Body of pancreas (tissue), 4 donors: ENCODE measurements at regions not wholly inside any gene's neighbourhood (a gene's known extent, or its start where the extent isn't known, plus 50 kb on each side); places are given as distances from the start of the nearest gene placed in this dataset.
A peak's percentile ranks its signal among the peaks of the same experiment; 100 is the strongest.

Experiments
- ATAC-seq: fragments of 150-250 bp; one replicate; pipeline ENCODE4 v1.9.1; 2016
- DNase-seq, 4 donors: peaks; one replicate each; pipeline ENCODE4 v3.0.0-alpha.2; 2019
- H3K27ac ChIP-seq, 4 donors: fragments of 200-600 bp; sonication (generic); 1 replicate in 3 of 4; 2 replicates in 1 of 4; pipeline versions ENCODE4 v1.5.1 to v1.6.1; 2016 to 2019; ENCODE audit warnings: mild to moderate bottlenecking in 1 of 4, mixed read lengths in 1 of 4, moderate library complexity in 1 of 4
- H3K27me3 ChIP-seq, 2 donors: fragments of 200-600 bp; sonication (generic); one replicate each; pipeline ENCODE4 v1.6.0; 2016; ENCODE audit warnings: mild to moderate bottlenecking in 1 of 2
- H3K36me3 ChIP-seq, 2 donors: fragments of 200-600 bp; sonication (generic); replicated peaks in 1 of 2; 2 replicates each; pipeline ENCODE4 v1.5.1; 2016; ENCODE audit warnings: low read depth in 2 of 2; ENCODE audit not compliant: insufficient read depth in 1 of 2
- H3K4me1 ChIP-seq: fragments of 200-600 bp; sonication (generic); one replicate; pipeline ENCODE4 v1.6.0; 2016
- H3K4me3 ChIP-seq, 2 donors: fragments of 200-600 bp; sonication (generic); 1 replicate in 1 of 2; 2 replicates in 1 of 2; pipeline ENCODE4 v1.5.1; 2016 to 2019
- H3K9me3 ChIP-seq, 3 donors: fragments of 200-600 bp; sonication (generic); 1 replicate in 2 of 3; 2 replicates in 1 of 3; pipeline ENCODE4 v1.5.1; 2016
- POLR2A ChIP-seq, 3 donors: fragments of 450-650 bp; IDR thresholded peaks; one replicate each; pipeline ENCODE4 v1.6.1; 2016; ENCODE audit warnings: antibody characterized with exemption in 3 of 3, mild to moderate bottlenecking in 2 of 3
- WGBS, 2 donors: methylation state at CpG; one replicate each; pipeline ENCODE4 v1.1.5; 2017; 5-methylcytosine and 5-hydroxymethylcytosine counted together
- intact Hi-C: fragments of 100-400 bp; cut with DNase I; formaldehyde crosslinking; loops from one replicate; pipeline ENCODE4 v1.15.1; 2023
- TF ChIP-seq, protein P1 (sequence below), 7 experiments: fragments of 450-650 bp in 4 of 7; fragments of 200-600 bp in 3 of 7; sonication (generic) in 3 of 7; IDR thresholded peaks; one replicate each; pipeline ENCODE4 v1.5.1; 2016 to 2019; ENCODE audit warnings: antibody characterized with exemption in 7 of 7

DNA sequence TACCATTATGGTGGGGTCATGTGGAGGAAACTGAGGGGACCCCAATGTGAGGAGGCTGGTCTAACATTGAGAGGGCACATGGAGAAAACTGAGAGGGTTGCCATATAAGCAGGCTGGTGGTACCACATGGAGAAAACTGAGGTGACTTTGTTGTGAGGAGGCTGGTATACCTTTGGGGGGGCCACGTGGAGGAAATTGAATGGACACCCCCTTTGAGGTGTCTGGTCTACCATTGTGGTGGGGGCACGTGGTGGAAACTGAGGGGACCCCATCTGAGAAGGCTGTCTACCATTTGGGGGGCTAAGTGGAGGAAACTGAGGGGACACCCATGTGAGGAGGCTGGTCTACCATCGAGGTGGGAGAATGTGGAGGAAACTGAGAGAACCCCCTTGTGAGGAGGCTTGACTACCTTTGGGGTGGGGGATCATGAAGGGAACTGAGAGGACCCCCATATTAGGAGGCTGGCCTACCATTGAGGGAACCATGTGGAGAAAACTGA lies 163.8 kb downstream of the FBLN2 start:
- intact Hi-C loops, result no loop called here
- no peaks in the 10 kb centered on the region for H3K9me3 ChIP-seq
- WGBS, 2 donors, result 44 to 46% methylated on average over 3 of the region's 3 CpGs
- no peak overlapping the region for H3K4me3 ChIP-seq
- TF ChIP-seq, protein P1, sequence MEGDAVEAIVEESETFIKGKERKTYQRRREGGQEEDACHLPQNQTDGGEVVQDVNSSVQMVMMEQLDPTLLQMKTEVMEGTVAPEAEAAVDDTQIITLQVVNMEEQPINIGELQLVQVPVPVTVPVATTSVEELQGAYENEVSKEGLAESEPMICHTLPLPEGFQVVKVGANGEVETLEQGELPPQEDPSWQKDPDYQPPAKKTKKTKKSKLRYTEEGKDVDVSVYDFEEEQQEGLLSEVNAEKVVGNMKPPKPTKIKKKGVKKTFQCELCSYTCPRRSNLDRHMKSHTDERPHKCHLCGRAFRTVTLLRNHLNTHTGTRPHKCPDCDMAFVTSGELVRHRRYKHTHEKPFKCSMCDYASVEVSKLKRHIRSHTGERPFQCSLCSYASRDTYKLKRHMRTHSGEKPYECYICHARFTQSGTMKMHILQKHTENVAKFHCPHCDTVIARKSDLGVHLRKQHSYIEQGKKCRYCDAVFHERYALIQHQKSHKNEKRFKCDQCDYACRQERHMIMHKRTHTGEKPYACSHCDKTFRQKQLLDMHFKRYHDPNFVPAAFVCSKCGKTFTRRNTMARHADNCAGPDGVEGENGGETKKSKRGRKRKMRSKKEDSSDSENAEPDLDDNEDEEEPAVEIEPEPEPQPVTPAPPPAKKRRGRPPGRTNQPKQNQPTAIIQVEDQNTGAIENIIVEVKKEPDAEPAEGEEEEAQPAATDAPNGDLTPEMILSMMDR (IDR thresholded peaks at IDR 0.05), result no peak
- no peak for TF ChIP-seq POLR2A (IDR thresholded peaks at IDR 0.05)
- no peak overlapping the region for H3K27ac ChIP-seq
- H3K27me3 ChIP-seq, result no peaks in the 10 kb centered on the region
- ATAC-seq (no peak), DNase-seq (peak in 1 of 4 donors; percentile 2)
- H3K36me3 ChIP-seq, result no peaks in the 10 kb centered on the region
- H3K4me1 ChIP-seq, result no peaks in the 10 kb centered on the region

DNA sequence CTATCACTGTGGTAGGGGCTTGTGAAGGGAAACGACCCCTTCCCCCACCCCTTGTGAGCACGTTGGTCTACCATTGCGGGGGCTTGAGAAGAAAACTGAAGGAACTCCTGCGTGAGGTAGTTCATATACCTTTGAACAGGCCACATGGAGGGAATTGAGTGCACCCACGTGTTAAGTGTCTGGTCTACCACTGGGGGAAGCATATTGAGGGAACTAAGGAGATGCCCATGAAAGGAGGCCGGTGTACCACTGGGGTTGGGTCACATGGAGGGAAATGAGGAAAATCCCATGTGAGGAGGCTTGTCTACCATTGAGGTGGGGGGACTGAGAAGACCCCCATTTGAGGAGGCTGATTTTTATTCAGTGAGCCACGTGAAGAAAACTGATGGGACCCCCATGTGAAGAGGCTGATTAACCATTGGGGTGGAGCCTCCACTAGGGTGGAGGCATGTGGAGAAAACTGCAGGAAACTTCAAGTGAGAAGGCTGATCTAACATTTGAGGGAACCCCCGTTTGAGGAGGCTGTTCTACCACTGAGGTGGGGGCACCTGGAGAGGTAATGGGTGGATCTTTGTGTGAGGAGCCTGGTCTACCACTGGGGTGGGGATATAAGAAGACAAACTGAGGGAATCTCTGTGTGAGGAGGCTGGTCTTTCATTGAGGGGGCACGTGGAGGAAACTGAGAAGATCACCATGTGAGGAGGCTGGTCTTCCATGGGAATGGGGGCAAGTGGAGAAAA lies 163.2 kb downstream of the FBLN2 start:
- H3K27me3 ChIP-seq, result no peaks in the 10 kb centered on the region
- no peaks in the 10 kb centered on the region for H3K4me1 ChIP-seq
- no peak overlapping the region for H3K4me3 ChIP-seq
- ATAC-seq, result no peak
- intact Hi-C loops, result no loop called here
- WGBS, 2 donors, result 56 to 59% methylated on average over 9 of the region's 9 CpGs
- H3K36me3 ChIP-seq, result no peaks in the 10 kb centered on the region
- no peaks in the 10 kb centered on the region for H3K9me3 ChIP-seq
- TF ChIP-seq, protein P1 (IDR thresholded peaks at IDR 0.05), result no peak
- no peak for TF ChIP-seq POLR2A (IDR thresholded peaks at IDR 0.05)
- DNase-seq, result peak in 1 of 4 donors; percentile 5
- H3K27ac ChIP-seq, result no peak overlapping the region

DNA sequence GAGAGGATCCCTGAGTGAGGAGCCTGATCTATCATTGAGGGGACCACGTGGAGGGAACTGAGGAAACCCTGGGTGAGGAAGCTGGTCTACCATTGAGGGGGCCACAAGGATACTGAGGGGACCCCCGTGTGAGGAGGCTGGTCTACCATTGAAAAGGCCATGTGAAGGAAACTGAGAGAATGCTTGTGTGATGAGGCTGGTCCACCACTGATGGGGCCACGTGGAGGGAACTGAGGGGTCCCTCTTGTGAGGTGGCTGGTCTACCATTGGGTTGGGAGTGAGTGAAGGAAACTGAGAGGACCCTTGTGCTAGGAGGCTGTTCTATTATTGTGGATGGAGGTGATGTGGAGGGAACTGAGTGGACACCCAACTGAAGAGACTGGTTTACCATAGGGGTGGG lies 161.3 kb downstream of the FBLN2 start:
- Histone ChIP-seq H3K4me1 (no peaks in the 10 kb centered on the region), H3K9me3 (no peaks in the 10 kb centered on the region), H3K27me3 (no peaks in the 10 kb centered on the region), H3K36me3 (no peaks in the 10 kb centered on the region), H3K27ac (no peak overlapping the region), H3K4me3 (no peak overlapping the region)
- WGBS, 2 donors, result 32 to 52% methylated on average over 3 of the region's 3 CpGs
- TF ChIP-seq, protein P1 (IDR thresholded peaks at IDR 0.05), result no peak
- DNase-seq (no peak), ATAC-seq (no peak)
- intact Hi-C loops, result no loop called here

DNA sequence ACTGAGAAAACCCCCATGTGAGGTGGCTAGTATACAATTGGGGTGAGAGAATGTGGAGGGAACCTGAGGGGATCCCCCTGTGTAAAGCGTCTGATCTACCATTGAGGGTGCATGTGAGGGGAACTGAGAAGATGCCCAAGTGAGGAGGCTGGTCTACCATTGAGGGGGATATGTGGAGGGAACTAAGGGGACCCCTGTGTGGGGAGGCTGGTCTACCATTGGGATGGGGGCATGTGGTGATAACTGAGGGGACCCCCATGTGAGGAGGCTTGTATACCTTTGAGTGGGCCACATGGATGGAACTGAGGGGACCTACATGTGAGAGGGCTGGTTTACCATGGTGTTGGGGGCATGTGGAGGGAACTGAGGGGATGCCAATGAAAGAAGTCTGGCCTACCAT lies 160.8 kb downstream of the FBLN2 start:
- ATAC-seq, result no peak
- Histone ChIP-seq H3K27ac (no peak overlapping the region), H3K9me3 (no peaks in the 10 kb centered on the region), H3K4me1 (no peaks in the 10 kb centered on the region), H3K36me3 (no peaks in the 10 kb centered on the region), H3K27me3 (no peaks in the 10 kb centered on the region), H3K4me3 (no peak overlapping the region)
- intact Hi-C loops, result no loop called here
- WGBS, 2 donors, result 56 to 76% methylated on average over 1 of the region's 1 CpG
- TF ChIP-seq, protein P1 (IDR thresholded peaks at IDR 0.05), result no peak
- TF ChIP-seq POLR2A (IDR thresholded peaks at IDR 0.05), result no peak
- no peak for DNase-seq
